ENCODE measurements at regions not wholly inside any gene's neighbourhood (a gene's known extent, or its start where the extent isn't known, plus 50 kb on each side); places are given as distances from the start of the nearest gene placed in this dataset.

DNA sequence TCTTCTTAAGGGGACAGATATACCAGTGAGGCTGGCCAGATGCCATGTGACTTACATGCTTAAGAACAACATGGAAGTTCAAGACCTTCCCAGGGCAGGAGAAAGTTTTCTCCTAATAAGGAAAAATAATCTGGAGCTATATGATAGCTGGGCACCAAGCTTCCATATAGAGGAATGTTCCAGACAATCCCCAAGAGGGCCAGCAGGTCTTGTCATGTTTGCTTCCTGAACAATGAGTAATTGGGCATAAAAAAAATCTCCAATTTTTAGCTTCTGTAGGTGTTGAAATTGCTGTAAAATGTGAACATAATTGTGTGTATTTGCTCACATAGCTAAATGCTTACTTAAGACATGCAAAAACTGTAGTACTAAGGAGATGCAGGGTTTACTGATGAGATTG is 809.5 kb upstream of the PIK3C3 start:
- Histone ChIP-seq H3K27me3 (no peaks in the 10 kb centered on the region), H3K9me3 (ENCODE audit: low read depth) (no peaks in the 10 kb centered on the region), H3K36me3 (no peaks in the 10 kb centered on the region), H3K4me1 (ENCODE audit: low read depth) (peaks cover 9% of the 10 kb centered on the region), H3K4me3 (no peak overlapping the region), H3K27ac (no peak overlapping the region)
- TF ChIP-seq, protein P1, sequence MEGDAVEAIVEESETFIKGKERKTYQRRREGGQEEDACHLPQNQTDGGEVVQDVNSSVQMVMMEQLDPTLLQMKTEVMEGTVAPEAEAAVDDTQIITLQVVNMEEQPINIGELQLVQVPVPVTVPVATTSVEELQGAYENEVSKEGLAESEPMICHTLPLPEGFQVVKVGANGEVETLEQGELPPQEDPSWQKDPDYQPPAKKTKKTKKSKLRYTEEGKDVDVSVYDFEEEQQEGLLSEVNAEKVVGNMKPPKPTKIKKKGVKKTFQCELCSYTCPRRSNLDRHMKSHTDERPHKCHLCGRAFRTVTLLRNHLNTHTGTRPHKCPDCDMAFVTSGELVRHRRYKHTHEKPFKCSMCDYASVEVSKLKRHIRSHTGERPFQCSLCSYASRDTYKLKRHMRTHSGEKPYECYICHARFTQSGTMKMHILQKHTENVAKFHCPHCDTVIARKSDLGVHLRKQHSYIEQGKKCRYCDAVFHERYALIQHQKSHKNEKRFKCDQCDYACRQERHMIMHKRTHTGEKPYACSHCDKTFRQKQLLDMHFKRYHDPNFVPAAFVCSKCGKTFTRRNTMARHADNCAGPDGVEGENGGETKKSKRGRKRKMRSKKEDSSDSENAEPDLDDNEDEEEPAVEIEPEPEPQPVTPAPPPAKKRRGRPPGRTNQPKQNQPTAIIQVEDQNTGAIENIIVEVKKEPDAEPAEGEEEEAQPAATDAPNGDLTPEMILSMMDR (IDR thresholded peaks at IDR 0.05; ENCODE audit: low read depth, low read length): no peak
- DNase-seq (ENCODE audit: low read depth in 1 of 2, low spot score in 1 of 2): peak in 1 of 2 donors; percentile 33

DNA sequence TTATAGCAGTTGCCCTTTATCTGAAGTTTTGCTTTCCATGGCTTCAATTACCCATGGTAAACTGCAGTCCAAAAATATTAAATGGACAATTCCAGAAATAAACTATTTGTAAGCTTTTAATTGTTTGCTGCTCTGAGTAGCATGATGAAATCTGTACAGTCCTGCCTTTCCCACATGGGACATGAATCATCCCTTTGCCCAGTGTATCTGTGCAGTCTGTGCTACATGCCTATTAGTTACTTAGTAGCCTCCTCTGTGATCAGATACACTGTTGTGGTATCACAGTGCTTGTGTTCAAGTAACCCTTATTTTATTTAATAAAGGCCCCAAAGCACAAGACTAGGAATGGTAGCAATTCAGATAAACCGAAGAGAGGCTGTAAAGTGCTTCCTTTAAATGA is 810.6 kb upstream of the PIK3C3 start:
- peak in 1 of 2 donors; percentile 73 for DNase-seq (ENCODE audit: low read depth in 1 of 2, low spot score in 1 of 2)
- peaks cover 9% of the 10 kb centered on the region for H3K4me1 ChIP-seq (ENCODE audit: low read depth)

DNA sequence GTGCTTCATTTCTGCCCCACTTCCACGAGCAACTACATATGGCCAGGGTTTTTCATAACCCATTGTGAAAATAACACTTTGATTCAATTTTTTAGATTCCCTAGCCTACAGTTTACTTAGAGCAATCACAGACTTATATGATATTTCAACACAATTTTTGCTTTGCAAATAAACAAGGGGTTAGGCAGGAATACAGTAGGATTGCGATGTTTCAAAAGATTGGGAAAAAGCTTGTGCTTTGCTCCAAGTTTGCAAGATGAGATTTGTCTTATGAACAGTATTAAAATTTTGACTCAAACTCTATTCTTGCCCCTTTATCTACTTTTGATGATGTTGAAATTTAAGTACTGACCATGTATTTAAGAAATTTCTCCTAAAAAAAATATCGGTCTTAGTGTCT is 814.5 kb upstream of the PIK3C3 start:
- TF ChIP-seq, protein P1 (IDR thresholded peaks at IDR 0.05; ENCODE audit: low read depth, low read length): no peak
- H3K27me3 ChIP-seq: no peaks in the 10 kb centered on the region
- H3K4me3 ChIP-seq: no peak overlapping the region
- H3K36me3 ChIP-seq: no peaks in the 10 kb centered on the region
- H3K27ac ChIP-seq: no peak overlapping the region
- DNase-seq (ENCODE audit: low read depth in 1 of 2, low spot score in 1 of 2): no peak
- no peaks in the 10 kb centered on the region for H3K9me3 ChIP-seq (ENCODE audit: low read depth)
- no peaks in the 10 kb centered on the region for H3K4me1 ChIP-seq (ENCODE audit: low read depth)

More for the DNA sequence above, 810.6 kb upstream of the PIK3C3 start:
- no peaks in the 10 kb centered on the region for H3K9me3 ChIP-seq (ENCODE audit: low read depth)
- TF ChIP-seq, protein P1 (IDR thresholded peaks at IDR 0.05; ENCODE audit: low read depth, low read length): no peak
- no peaks in the 10 kb centered on the region for H3K36me3 ChIP-seq
- no peak overlapping the region for H3K27ac ChIP-seq
- H3K27me3 ChIP-seq: no peaks in the 10 kb centered on the region
- no peak overlapping the region for H3K4me3 ChIP-seq

- no peaks in the 10 kb centered on the region for H3K9me3 ChIP-seq (ENCODE audit: low read depth)
- TF ChIP-seq, protein P1 (IDR thresholded peaks at IDR 0.05; ENCODE audit: low read depth, low read length): no peak
- H3K36me3 ChIP-seq: no peaks in the 10 kb centered on the region
- H3K4me3 ChIP-seq: no peak overlapping the region
- no peak overlapping the region for H3K27ac ChIP-seq
- H3K4me1 ChIP-seq (ENCODE audit: low read depth): no peaks in the 10 kb centered on the region
- H3K27me3 ChIP-seq: no peaks in the 10 kb centered on the region
- no peak for DNase-seq (ENCODE audit: low read depth in 1 of 2, low spot score in 1 of 2)
These were observed 819.9 kb upstream of the PIK3C3 start for GRCh38 chr18:41135146-41135545.

GRCh38 chr18:41134426-41134825 is 820.6 kb upstream of the PIK3C3 start:
- H3K27me3 ChIP-seq: no peaks in the 10 kb centered on the region
- H3K4me1 ChIP-seq (ENCODE audit: low read depth): no peaks in the 10 kb centered on the region
- DNase-seq (ENCODE audit: low read depth in 1 of 2, low spot score in 1 of 2): no peak
- no peaks in the 10 kb centered on the region for H3K36me3 ChIP-seq
- no peaks in the 10 kb centered on the region for H3K9me3 ChIP-seq (ENCODE audit: low read depth)
- no peak overlapping the region for H3K27ac ChIP-seq
- H3K4me3 ChIP-seq: no peak overlapping the region
- TF ChIP-seq, protein P1 (IDR thresholded peaks at IDR 0.05; ENCODE audit: low read depth, low read length): no peak

- H3K9me3 ChIP-seq (ENCODE audit: low read depth): no peaks in the 10 kb centered on the region
- TF ChIP-seq, protein P1 (IDR thresholded peaks at IDR 0.05; ENCODE audit: low read depth, low read length): no peak
- H3K27me3 ChIP-seq: no peaks in the 10 kb centered on the region
- H3K4me3 ChIP-seq: no peak overlapping the region
- H3K36me3 ChIP-seq: no peaks in the 10 kb centered on the region
- H3K27ac ChIP-seq: no peak overlapping the region
- no peak for DNase-seq (ENCODE audit: low read depth in 1 of 2, low spot score in 1 of 2)
- H3K4me1 ChIP-seq (ENCODE audit: low read depth): no peaks in the 10 kb centered on the region
These were observed 824.0 kb upstream of the PIK3C3 start for GRCh38 chr18:41131050-41131449.

Measured in cardiac muscle cell (in vitro differentiated cells and primary cell).